Uterus (tissue), 2 donors: ENCODE measurements at regions not wholly inside any gene's neighbourhood (a gene's known extent, or its start where the extent isn't known, plus 50 kb on each side); places are given as distances from the start of the nearest gene placed in this dataset.

Experiments used
- CTCF ChIP-seq, 4 experiments: fragments of 200-600 bp in 2 of 4; fragments of 450-650 bp in 2 of 4; sonication (generic) in 2 of 4; IDR thresholded peaks; one replicate each; pipeline ENCODE4 v1.5.1; 2016 to 2019; ENCODE audit warnings: antibody characterized with exemption in 4 of 4, mild to moderate bottlenecking in 2 of 4, moderate library complexity in 1 of 4
- POLR2A ChIP-seq, 2 donors: fragments of 450-650 bp; IDR thresholded peaks; one replicate each; pipeline ENCODE4 v1.6.1; 2016; ENCODE audit warnings: antibody characterized with exemption in 2 of 2, mild to moderate bottlenecking in 1 of 2, moderate library complexity in 1 of 2

GRCh38 chr5:118017536-118017935 lies 970.8 kb downstream of the DTWD2 start:
- TF ChIP-seq CTCF (IDR thresholded peaks at IDR 0.05) (no peak), POLR2A (IDR thresholded peaks at IDR 0.05) (no peak)
